IMR-90 (cell line): ENCODE measurements at regions not wholly inside any gene's neighbourhood (a gene's known extent, or its start where the extent isn't known, plus 50 kb on each side); places are given as distances from the start of the nearest gene placed in this dataset.

ENCODE experiments used
- ATAC-seq: fragments of 200-7000 bp; cut with Tn5 transposase; 2 replicates; pipeline ENCODE4 v1.9.1; 2020; ENCODE audit warnings: low read depth, mild to moderate bottlenecking, moderate library complexity
- BruUV-seq: library from RNA; stranded (reverse); fragments of 400-500 nt; replicated peaks from 2 replicates; lab custom pipeline; 2021; lab: Mats Ljungman, UMichigan
- CTCF ChIA-PET: fragments of 300-600 bp; formaldehyde crosslinking; extraction: SDS; loops from one replicate; lab custom pipeline; 2021; ENCODE audit warnings: antibody characterized with exemption; lab: Yijun Ruan, JAX
- POLR2A ChIA-PET: fragments of 300-600 bp; sonication (Branson Sonifier 250); formaldehyde crosslinking; loops from one replicate; lab custom pipeline; 2022; ENCODE audit warnings: antibody characterized with exemption; ENCODE audit not compliant: unreplicated experiment; lab: Charles Lee
- DNase-seq: peaks from one replicate; pipeline ENCODE4 v3.0.0; 2013
- H2AFZ ChIP-seq: replicated peaks from 2 replicates; pipeline ENCODE3; 2013; ENCODE audit warnings: low read length, mild to moderate bottlenecking; ENCODE audit not compliant: poor library complexity
- H2AK5ac ChIP-seq: 2 replicates; pipeline ENCODE4 v1.6.1; 2013; ENCODE audit warnings: low read depth, low read length, inconsistent platforms
- H2AK9ac ChIP-seq: replicated peaks from 2 replicates; pipeline ENCODE3; 2013; ENCODE audit warnings: mild to moderate bottlenecking, low read depth, low read length, moderate library complexity; ENCODE audit not compliant: poor library complexity
- H2BK120ac ChIP-seq: 2 replicates; pipeline ENCODE4 v1.6.1; 2013; ENCODE audit warnings: low read depth, low read length, inconsistent platforms
- H2BK15ac ChIP-seq: 3 replicates; pipeline ENCODE4 v1.6.1; 2013; ENCODE audit warnings: low read depth, low read length, inconsistent platforms
- H2BK20ac ChIP-seq: 2 replicates; pipeline ENCODE4 v1.6.1; 2013; ENCODE audit warnings: low read depth, mild to moderate bottlenecking, inconsistent platforms, low read length, moderate library complexity
- H2BK5ac ChIP-seq: 2 replicates; pipeline ENCODE4 v1.6.1; 2013; ENCODE audit warnings: mild to moderate bottlenecking, low read depth, low read length, inconsistent platforms; ENCODE audit not compliant: poor library complexity, severe bottlenecking
- H3K14ac ChIP-seq: replicated peaks from 2 replicates; pipeline ENCODE4 v1.6.1; 2013; ENCODE audit warnings: low read depth, low read length, inconsistent platforms
- H3K18ac ChIP-seq: 2 replicates; pipeline ENCODE4 v1.6.1; 2013; ENCODE audit warnings: low read depth, low read length, control low read depth
- H3K23ac ChIP-seq: 2 replicates; pipeline ENCODE4 v1.6.1; 2013; ENCODE audit warnings: low read depth, low read length, inconsistent platforms
- H3K27ac ChIP-seq: 2 replicates; pipeline ENCODE4 v1.5.1; 2013; ENCODE audit warnings: mild to moderate bottlenecking, control low read depth, low read length; ENCODE audit not compliant: insufficient read depth
- H3K27me3 ChIP-seq: 2 replicates; pipeline ENCODE4 v1.6.1; 2013; ENCODE audit warnings: low read length; ENCODE audit not compliant: control insufficient read depth, insufficient read depth
- H3K36me3 ChIP-seq: 2 replicates; pipeline ENCODE4 v1.6.1; 2013; ENCODE audit warnings: low read length, mixed read lengths; ENCODE audit not compliant: control insufficient read depth, insufficient read depth
- H3K4ac ChIP-seq: 2 replicates; pipeline ENCODE4 v1.6.1; 2013; ENCODE audit warnings: low read depth, low read length, inconsistent platforms
- H3K4me1 ChIP-seq: 2 replicates; pipeline ENCODE4 v1.6.1; 2013; ENCODE audit warnings: low read length, mixed read lengths; ENCODE audit not compliant: control insufficient read depth, insufficient read depth
- H3K4me2 ChIP-seq: 2 replicates; pipeline ENCODE4 v1.6.1; 2013; ENCODE audit warnings: low read depth, mild to moderate bottlenecking, control low read depth, low read length, moderate library complexity
- H3K4me3 ChIP-seq: 2 replicates; pipeline ENCODE4 v1.5.1; 2013; ENCODE audit warnings: low read depth, mild to moderate bottlenecking, control low read depth, low read length, moderate library complexity; ENCODE audit not compliant: insufficient read depth
- H3K56ac ChIP-seq: 2 replicates; pipeline ENCODE4 v1.6.1; 2013; ENCODE audit warnings: low read length, inconsistent platforms; ENCODE audit not compliant: insufficient read depth; ENCODE audit errors: extremely low read depth
- H3K79me1 ChIP-seq, 2 experiments: 2 replicates each; pipeline ENCODE4 v1.6.1; 2013; ENCODE audit warnings: low read length in 2 of 2, inconsistent platforms in 1 of 2, low read depth in 1 of 2
- H3K9ac ChIP-seq: 2 replicates; pipeline ENCODE4 v1.6.1; 2013; ENCODE audit warnings: low read depth, low read length, control low read depth
- H3K9me1 ChIP-seq: 2 replicates; pipeline ENCODE4 v1.6.1; 2013; ENCODE audit warnings: low read length, inconsistent platforms; ENCODE audit not compliant: insufficient read depth
- H3K9me3 ChIP-seq: 2 replicates; pipeline ENCODE4 v1.6.1; 2013; ENCODE audit warnings: low read length; ENCODE audit not compliant: control insufficient read depth, insufficient read depth
- H4K20me1 ChIP-seq: 2 replicates; pipeline ENCODE4 v1.6.1; 2013; ENCODE audit warnings: low read length, inconsistent platforms; ENCODE audit not compliant: insufficient read depth
- H4K5ac ChIP-seq: 2 replicates; pipeline ENCODE4 v1.6.1; 2013; ENCODE audit warnings: mild to moderate bottlenecking, low read depth, low read length, control low read depth
- H4K8ac ChIP-seq, 2 experiments: 2 replicates each; pipeline ENCODE4 v1.6.1; 2013; ENCODE audit warnings: low read depth in 2 of 2, low read length in 2 of 2, control low read depth in 1 of 2, inconsistent platforms in 1 of 2
- H4K91ac ChIP-seq: 2 replicates; pipeline ENCODE4 v1.6.1; 2013; ENCODE audit warnings: low read depth, low read length, inconsistent platforms; ENCODE audit not compliant: insufficient read depth
- CEBPB ChIP-seq: IDR thresholded peaks from 2 replicates; pipeline ENCODE4 v1.6.1; 2012; ENCODE audit warnings: low read depth, low read length, improper control_type of control experiment
- WGBS, 2 experiments: methylation state at CpG; one replicate each; pipeline versions ENCODE4 v1.1.5 to v1.1.7; 2013; ENCODE audit warnings: missing lambda C conversion rate in 2 of 2; ENCODE audit not compliant: insufficient read length in 1 of 2; ENCODE audit errors: extremely low coverage in 2 of 2; 5-methylcytosine and 5-hydroxymethylcytosine counted together
- dilution Hi-C: fragments of 300-500 bp; cut with HindIII; formaldehyde crosslinking; loops from one replicate; pipeline ENCODE4 v1.14.3; 2018; ENCODE audit warnings: low sequenced_read_pairs; ENCODE audit not compliant: unreplicated experiment
- in situ Hi-C: fragments of 300-500 bp; cut with MboI; formaldehyde crosslinking; loops from 3 replicates; pipeline ENCODE4 v1.14.3; 2019; ENCODE audit warnings: low sequenced_read_pairs, inconsistent platforms, mixed read lengths
- intact Hi-C: fragments of 100-400 bp; cut with micrococcal nuclease; formaldehyde crosslinking; loops from 2 replicates; pipeline ENCODE4 v1.10.0; 2022

- Histone ChIP-seq H3K56ac (no peak overlapping the region), H3K79me1 (no peaks in the 10 kb centered on the region), H3K4me3 (no peak overlapping the region), H4K91ac (no peak overlapping the region), H3K36me3 (no peaks in the 10 kb centered on the region), H3K4ac (no peak overlapping the region), H3K18ac (no peak overlapping the region), H3K9me3 (peaks cover 11% of the 10 kb centered on the region), H2BK20ac (no peak overlapping the region), H4K5ac (no peak overlapping the region), H3K9me1 (no peaks in the 10 kb centered on the region), H3K27me3 (no peaks in the 10 kb centered on the region), H2BK120ac (no peak overlapping the region), H2BK5ac (no peak overlapping the region), H3K4me2 (no peak overlapping the region), H3K9ac (no peak overlapping the region), H2BK15ac (no peak overlapping the region), H2AK5ac (no peak overlapping the region), H4K8ac (no peak overlapping the region), H3K27ac (no peak overlapping the region), H3K23ac (no peak overlapping the region), H2AK9ac (peak overlapping the region; percentile 88), H2AFZ (no peak overlapping the region), H4K20me1 (no peaks in the 10 kb centered on the region), H3K14ac (no peak overlapping the region), H3K4me1 (no peaks in the 10 kb centered on the region)
- in situ Hi-C loops (no loop called here), dilution Hi-C loops (no loop called here), intact Hi-C loops (no loop called here)
- POLR2A ChIA-PET, result no interaction called here
- no peak for TF ChIP-seq CEBPB
- no TSS peak for BruUV-seq
- DNase-seq, result no peak
- CTCF ChIA-PET, result interaction anchor here (0.6 kb wide), 1 partner anchor 324 kb away, joined by 3 read pairs; no protein-coding TSS in a partner anchor
- WGBS, 2 experiments, result no CpG with 5 or more reads among the region's 6 CpGs
- ATAC-seq, result no peak
These were observed 1589.9 kb upstream of the DDX18 start for GRCh38 chr2:116224610-116225009.
